Dermis blood vessel endothelial cell (primary cell): ENCODE measurements at regions not wholly inside any gene's neighbourhood (a gene's known extent, or its start where the extent isn't known, plus 50 kb on each side); places are given as distances from the start of the nearest gene placed in this dataset.

Source experiments
- DNase-seq: peaks from one replicate; pipeline ENCODE4 v3.0.0; 2010

DNA sequence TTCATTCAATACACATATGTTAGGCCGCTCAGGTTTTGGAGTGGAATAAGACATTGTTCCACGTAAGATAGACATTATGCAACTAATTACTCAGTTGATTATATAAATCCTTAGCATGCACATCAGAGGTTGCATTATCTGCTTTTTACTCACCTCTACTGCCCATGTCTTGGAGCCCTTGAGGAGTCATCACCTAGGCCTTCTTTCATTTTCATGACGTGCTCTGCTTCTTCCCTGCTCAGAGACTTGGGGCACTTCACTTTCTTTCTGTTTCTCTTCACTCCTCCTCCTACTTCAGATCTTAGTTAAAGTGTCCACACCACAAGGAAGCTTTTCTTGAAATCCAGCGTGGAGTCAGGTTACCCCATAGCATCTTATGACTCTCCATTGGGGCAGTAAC is 241.1 kb downstream of the TLR4 start:
- DNase-seq, result no peak

DNA sequence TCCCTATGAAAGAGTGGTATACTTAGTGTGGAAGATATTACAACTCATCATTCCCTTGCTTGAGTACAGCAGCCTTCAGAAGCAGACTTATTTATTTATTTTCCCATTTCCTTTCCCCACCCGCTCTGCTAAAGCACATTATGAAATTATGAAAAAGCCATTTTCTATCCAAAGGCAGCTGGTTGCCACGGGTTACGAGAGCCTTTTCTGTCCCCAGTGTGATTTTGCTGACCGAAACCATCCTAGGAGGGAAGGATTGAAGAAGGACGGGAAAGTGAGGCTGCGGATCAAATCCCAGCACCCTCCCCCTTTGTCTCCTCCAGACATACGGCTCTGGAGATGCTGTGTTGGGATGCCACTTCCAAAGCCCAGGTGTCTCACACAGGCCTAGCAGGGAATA is 246.9 kb downstream of the TLR4 start:
- no peak for DNase-seq

DNA sequence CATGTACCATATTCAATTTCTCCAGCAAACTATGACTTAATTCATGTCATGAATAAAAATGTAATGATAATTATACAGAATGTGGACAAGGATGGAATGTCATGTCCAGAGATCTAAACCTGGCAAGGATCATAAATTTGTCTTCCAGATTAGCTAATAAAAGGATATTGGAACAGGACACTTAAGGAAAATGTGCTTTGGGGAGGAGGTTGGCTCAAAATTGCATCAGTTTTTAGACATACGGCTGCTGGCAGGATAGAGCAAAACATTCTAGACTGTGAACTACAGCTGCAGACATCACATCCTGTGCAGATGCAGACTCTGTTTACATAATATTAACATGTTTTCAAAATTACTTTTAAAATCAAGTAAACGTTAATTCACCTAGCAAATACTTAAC is 248.4 kb downstream of the TLR4 start:
- no peak for DNase-seq

DNA sequence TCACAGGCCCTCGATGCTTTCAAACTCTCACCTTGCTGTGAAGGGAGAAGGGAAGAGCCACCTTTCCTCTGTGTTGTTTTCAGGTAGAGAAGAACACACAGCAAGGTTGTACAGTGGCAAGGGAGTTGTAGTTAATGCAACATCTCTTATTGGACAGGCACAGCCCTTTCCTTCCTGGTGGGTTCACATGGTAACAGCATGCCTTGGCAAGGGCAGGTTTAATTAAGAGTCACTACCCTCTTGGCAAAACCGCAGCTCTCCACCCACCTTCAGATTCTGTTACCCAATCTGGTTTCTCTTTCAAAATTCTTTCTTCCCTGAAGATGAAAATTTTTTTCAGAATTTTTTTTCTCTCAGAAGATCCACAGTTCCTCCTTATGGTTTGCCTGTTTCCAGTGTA is 253.1 kb downstream of the TLR4 start:
- no peak for DNase-seq

DNA sequence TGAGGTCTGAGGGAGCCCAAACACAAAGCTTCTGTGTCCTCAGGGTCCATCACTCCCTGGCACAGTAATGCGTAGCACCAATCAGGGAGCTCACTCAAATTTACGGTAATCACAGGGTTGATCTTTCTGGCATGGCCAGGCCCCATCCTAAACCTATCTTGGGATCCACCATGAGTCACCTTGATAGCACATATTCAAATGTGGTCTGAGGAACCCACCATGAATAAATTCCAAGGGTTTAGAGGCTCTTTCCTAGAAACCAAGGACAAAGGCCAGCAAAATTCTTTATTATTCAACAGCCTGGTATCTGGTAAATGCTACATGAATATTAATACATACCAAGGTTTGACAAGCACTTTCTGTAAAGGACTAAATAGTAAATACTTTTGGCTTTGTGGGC is 254.5 kb downstream of the TLR4 start:
- DNase-seq, result no peak

DNA sequence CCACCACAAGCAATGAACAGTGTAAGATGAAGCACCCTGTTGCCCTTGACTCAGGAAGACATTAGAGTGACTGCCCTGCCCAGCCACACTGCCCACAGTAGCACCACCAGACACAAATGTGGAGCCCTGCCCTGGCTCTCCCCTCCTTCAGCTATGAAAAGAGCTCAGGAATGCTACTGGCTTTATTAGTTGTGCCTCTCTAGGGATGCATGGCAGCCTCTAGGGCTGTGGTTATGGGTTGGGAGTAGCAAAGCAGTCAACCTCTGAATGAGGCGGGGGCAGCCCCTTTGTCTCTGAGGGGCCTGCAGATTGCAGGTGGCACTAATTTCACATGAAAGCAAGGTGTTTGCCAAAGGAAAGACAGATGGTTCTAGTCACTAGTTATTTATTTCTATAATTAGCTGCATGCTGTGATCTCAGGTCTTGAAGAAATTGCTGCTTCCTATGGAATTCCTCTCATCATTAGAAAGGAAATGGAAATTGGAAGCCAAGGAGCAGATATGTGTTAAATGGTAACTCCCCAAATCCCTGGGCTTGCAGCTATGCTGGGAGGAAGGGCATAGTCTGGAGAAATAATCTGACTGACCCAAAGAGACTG is 259.4 kb downstream of the TLR4 start:
- no peak for DNase-seq

DNA sequence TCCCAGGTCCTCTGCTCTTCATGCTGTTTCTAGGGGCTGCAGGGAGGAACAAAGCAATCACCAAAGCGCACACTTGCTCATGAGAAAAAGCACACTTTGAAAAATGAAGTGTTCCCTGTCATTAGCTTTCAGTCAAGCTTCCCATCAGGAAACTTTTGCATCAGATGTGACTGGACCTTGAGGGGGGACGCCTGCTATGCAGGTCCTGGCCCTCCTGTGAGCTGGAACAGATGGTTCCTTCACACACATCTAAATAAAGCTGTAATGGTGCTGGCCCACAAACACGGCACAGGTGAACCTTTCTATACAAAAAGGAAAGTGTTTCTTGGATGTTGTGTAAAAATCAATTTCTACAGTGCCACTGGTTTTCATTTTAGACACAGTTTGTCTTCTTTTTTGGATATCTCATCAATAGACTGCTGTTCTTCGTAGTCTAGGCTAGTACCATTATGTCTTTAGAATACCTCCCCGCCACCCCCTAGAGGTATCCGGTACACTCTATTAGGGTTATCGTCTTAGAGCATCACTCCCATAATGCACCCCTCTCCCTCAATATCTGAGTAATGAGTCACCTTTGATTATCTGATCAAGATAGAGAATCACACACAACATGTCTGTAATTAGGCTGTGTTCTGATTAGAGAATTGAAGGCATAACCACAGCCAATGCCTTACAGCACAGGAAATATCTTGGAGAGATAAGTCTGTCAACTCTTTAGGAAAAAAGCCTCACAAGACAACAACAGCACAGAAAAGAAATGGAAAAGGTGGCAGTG is 266.3 kb downstream of the TLR4 start:
- DNase-seq, result no peak

DNA sequence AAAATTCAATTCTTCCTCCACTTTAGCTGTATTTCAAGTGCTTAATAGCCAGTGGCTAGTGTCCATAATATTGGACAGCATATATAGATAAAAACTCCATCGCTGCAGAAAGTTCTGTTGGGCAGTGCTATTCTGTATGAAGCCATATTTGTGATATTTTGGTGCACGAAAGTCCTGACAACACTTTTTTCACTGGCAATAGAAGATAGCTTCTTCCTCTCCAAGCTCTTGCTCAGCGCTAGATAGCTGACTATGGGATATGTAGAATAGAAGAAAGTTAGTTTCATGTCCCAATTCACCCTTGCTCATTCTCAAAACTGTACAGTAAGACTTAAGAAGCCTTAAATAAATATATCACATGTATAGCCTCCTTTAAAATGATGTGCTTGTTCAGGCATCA is 269.9 kb downstream of the TLR4 start:
- DNase-seq, result no peak

DNA sequence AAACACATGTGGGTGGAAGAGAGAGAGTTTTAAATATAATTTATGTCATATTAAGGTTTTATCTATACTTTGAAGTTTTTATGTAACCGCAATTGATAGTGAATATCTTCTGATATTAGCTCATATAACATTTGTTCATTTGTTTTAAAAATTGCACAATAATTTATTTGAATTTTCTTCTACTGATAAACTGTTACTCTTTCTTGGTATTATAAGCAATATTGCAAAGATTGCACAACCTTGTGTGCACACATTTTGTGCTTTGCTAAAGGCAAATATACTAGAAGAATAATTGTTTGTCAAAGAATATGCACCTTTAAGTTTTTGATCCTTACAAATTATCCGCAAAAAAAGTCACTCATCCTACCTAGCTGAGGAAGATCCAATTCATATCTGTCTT is 275.7 kb downstream of the TLR4 start:
- DNase-seq, result no peak

DNA sequence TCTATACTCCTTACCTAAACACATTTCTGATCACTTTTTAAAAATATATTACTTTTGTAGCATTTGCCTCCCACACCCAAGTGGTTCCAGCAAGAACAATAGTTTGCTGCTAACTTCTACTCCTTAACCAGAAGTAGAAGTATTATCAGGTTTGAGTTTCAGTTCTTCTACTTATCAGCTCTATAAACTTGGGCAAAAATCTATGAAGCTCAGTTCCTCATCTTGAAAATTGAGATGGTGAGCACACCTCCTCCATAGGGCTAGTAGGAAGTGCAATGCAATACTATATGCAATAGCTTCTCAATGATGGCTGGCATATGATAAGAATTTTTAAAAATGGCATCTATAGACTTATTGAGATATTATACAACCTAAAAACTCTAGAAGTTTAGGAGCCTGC is 283.7 kb downstream of the TLR4 start:
- no peak for DNase-seq

DNA sequence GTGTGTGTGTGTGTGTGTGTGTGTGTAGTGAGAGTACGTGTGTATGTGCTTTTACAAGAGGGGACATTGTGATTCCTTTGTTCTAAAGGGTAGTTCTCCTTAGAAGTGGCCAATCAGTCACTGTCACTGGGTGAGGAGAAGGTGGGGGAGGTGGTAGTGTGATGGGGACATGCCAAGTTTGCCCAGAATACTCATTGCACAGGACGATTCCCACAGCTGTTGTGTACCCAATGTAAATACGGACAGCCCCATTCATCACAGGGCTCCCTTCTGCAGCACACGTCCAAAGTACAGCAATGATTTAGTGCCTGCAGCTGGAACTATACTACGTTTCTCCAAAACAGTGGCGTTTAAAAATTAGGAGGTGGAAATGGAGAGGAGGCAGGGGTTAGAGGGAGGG is 287.8 kb downstream of the TLR4 start:
- no peak for DNase-seq

DNA sequence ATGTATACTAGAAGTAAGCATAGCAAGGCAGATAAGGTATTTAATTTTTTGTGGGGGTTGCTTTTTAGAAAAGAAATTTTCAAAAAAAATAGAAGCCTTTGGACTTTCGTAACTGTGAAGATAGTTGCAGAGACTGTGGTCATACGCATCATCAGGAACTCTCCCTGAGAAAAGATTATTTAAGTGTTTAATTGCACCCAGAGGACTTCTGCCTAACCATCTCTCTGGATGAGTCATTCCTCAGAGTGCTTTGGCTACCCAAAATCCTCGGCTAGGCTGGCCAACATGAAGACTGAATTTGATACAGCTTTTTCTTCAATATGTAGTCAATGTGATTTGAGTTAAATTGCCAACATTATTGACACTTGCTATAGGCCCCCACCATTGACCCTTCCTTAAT is 296.4 kb downstream of the TLR4 start:
- DNase-seq, result no peak

DNA sequence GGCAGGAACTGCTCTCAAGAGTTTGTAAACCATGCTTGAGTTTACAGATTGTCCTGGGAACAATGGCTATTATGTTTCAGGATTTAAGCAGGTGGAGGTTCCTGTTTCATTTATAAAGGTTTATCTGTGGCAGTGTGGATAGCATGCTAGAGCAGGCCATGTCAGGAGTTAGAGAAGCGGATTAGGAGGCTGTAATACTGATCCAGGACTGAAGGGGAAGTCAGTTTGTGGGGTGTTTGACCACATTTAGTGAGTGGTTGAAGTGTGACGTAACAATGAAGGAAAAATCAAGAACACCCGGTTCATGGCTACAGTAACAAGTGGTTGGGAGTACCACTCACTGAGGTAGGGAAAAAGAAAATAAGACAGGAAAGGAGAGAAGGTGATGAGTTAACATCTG is 299.0 kb downstream of the TLR4 start:
- DNase-seq, result no peak

DNA sequence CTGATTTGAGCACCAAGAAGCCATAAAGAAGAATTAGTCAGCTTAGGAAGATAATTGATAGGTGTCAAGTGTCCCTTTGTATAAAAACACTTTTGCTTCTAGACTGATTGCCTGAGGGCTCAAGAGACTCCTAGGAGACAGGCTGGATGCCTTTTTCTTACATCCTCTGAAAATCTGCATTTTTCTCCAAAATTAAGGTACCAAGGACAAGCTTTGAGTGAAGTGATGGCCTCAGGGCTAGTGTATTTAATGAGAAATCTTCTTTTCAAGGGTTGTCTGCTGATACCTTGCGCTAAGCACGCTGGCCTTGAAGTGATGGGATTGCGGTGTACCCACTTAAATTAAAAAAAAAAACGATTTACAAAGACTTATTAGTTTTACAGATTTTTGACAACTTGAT is 304.0 kb downstream of the TLR4 start:
- no peak for DNase-seq

DNA sequence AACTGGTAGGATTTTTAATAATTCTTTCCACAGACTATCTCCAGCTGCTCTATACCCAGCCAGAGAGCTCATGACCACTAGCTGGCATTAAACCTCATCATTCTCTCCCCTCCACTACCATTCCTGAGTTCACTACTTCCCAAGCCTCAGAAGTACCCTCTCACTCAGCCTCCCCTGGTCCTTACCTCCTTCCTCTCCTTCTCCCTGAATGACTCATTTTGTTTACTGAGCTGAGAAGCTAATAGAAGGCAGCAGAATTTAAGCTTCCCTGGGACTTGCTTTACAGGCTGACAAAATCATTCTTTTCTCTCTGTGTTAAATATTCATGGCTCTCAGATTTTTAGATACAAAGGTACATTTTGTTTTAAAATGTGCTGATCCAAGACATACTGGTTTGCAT is 305.4 kb downstream of the TLR4 start:
- no peak for DNase-seq

DNA sequence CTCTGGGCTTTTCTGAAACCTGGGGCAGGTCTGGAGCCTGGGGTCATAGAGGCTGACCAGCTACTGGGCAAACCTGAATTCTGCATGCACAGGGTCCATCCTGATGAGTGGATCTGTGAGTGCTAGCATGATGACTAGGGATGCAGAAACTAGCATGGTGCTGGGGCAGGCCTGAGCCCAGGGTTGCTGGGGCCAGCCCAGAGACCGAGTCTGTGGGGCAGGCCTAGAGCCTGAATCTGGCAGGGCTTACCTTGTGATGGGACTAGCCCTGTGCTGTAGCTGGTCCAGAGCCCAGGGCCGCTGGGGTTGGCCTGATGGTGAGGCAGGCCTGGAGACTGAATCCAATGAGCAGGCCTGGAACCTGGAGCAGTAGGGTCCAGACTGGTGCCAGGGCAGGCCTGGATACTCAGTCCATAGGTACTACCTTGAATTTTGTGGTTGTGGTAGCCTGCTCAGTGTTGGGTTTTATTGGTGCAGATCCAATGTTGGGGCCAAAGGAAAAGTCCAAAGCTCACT is 313.5 kb downstream of the TLR4 start:
- no peak for DNase-seq

DNA sequence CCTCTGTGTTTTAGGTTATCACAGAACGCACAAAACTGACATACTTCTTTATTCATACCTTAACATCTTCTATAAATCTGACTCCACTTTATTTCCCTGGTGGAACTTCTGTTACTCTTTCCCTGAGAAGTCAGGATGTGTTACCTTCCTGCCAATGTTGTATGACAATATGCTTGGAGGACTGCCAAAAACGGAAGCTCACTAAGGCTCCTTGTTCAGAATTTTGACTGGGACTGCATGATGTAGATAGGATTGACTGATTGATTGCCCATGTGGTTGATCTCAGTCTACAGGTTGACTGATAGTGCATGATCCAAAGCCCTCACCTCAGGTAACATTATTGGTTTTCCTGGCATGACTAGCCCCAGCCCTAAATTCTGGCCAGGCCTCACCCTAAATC is 319.4 kb downstream of the TLR4 start:
- DNase-seq, result peak; percentile 20

DNA sequence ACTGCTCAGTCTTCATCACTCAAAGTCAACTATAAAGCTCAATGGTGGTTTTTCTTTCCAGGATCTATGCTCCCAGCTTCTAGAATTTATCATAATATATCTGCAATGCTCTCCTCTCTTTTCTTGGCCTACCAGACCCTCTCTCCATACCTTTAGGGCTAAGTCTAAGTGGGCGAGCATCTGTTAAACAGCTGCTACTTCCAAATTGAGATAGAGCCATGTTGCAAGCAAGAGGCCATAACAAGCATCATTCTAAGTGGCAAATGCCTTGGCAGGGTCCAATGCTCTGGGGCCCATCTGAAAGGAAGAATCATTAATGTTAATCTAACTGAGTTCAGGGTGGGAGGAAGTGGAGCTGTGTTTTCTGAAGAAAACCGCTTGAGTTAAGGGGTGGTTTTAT is 324.0 kb downstream of the TLR4 start:
- no peak for DNase-seq

DNA sequence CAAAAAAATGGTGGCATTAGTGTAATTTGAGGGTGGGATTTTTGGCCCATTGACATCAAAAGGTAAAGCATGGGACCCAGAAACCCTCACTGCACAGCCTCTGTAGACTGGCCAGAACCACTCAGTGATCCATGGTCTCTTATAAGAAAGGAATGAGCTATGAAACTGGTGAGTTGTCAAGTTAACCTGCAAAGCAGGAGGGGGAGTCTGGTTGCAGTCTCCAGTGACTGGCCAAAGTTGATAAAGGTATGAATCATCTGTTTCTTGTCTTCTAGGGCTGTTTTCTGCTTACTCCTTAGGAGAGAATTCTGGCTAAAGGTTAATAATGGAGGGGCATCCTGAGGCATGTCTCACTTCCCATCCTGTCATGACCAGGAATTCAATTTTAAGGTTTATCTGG is 325.2 kb downstream of the TLR4 start:
- no peak for DNase-seq

DNA sequence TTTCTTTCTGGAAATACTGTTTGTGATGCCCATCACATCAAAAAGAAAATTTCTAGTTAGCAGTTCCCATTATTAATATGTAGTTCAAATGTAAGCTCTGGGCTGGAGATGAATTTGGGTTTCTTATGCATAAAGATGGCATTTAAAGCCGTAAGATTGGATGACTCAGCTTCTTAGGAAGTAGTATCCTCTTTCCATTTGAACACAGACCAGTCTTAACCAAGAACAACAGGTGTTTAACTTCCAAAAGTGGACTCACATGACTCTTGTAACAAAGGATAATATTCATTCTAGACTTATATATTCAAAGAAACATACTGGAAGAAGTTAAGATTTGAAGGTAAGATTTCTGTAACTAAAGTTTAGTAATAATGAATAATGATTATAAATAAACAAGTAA is 330.5 kb downstream of the TLR4 start:
- no peak for DNase-seq

DNA sequence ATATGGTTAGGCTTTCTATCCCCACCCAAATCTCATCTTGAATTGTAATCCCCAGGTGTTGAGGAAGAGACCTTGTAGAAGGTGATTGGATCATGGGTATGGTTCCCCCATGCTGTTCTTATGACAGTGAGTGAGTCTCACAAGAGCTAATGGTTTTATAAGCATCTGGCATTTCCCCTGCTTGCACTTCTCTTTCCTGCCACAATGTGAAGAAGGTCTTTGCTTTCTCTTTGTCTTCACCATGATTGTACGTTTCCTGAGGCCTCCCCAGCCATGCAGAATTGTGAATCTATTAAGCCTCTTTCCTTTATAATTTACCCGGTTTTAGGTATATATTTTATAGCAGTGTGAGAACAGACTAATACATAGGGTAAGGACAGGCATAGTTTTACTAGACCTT is 334.5 kb downstream of the TLR4 start:
- DNase-seq, result no peak

DNA sequence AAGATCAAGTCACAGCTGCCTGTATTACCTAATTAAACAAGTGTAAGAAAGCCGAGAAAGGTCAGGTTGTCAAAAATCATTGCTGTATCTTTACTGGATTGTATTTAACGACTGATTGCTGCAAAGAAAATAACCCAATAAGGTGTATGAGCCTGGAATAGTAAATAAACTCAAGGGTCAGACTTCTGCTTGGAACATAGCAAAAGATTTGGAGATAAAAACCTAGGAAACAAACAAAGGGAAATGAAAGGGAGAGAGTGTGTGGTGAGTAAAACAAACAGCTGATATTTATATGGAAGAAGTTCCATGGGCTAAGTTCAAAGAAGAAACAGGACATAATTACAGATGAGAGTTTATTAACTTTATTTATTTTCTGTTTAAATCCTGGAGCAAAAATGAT is 354.0 kb downstream of the TLR4 start:
- no peak for DNase-seq

DNA sequence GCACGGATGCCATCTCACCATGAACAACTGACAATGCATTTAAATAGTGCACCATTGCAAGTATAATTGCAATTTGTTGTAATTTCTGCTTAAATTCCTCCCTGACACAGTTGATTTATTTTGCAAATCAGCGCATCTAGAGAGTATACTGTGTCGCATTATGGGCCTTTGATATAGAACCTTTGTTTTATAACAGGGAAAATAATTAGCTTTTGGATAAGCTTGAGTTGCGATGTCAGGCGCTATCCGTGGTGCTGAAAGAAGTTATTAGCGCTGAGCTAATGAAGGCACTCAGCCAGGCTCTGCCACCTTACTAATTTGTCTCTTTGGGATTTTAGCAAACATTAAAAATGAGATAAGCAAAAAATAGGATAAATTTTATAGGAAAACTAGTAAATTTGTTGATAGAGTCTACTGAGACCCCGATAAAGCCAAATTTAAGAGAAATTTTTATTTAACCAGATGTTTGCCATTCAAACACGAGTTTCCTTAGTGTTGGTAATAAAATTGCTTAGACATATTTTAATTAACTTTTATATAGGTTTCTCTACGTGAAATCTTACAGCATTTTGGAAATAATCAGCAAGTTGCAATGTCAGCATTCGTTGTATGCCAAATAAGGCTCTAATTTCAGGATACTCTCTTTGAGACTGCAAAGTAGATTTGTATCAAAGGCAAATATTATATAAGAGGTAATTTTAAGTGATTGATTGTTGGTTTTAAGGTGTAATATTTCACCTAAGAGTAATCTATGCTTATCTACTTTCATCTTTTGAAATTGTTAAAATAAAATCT is 355.5 kb downstream of the TLR4 start:
- peak; percentile 53 for DNase-seq

DNA sequence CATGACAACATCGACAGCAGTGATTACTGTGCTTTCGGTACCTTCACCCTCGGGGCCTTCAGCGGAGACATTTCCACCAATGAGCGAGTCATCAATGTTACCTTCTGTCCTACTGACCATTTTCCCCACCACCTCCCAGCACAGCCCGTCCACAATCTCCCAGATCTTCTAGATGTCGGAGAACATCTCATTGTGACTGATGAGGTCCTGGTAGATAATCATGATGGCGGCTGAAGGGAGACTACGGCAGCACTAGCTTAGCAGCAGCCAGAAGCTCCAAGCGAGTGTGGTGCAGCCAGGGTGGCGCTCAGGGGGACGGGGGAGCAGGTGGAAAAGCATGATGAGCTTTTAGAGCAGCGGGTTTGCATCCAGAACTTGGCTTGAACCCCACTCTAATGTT is 379.0 kb downstream of the TLR4 start:
- DNase-seq, result no peak
